Stimulated activated naive CD4-positive, alpha-beta T cell (primary cell): ENCODE measurements at regions not wholly inside any gene's neighbourhood (a gene's known extent, or its start where the extent isn't known, plus 50 kb on each side); places are given as distances from the start of the nearest gene placed in this dataset.
"Not testable (repeated sequence)": the region's sequence is repeated elsewhere in the genome, so short reads cannot be mapped to it uniquely, and the experiment has no call there.

Experiments
- DNase-seq, 6 experiments: peaks; one replicate each; lab custom pipeline; 2025; lab: John Stamatoyannopoulos, UW

- no peak for DNase-seq
Observed at GRCh38 chr2:216943109-216943508, 83.2 kb upstream of the TNP1 start.

- DNase-seq: no peak
Observed at GRCh38 chr2:216942465-216942864, 82.6 kb upstream of the TNP1 start.

GRCh38 chr2:216942016-216942415 lies 82.2 kb upstream of the TNP1 start:
- DNase-seq: no peak

- no peak for DNase-seq
Observed at GRCh38 chr2:216936954-216937357, 77.1 kb upstream of the TNP1 start.

GRCh38 chr2:216934623-216935022 lies 74.8 kb upstream of the TNP1 start:
- DNase-seq: no peak

- no peak for DNase-seq
Observed at GRCh38 chr2:216934151-216934550, 74.3 kb upstream of the TNP1 start.

GRCh38 chr2:216932863-216933548 lies 73.1 kb upstream of the TNP1 start:
- no peak for DNase-seq

- DNase-seq: no peak
Observed at GRCh38 chr2:216932113-216932862, 72.4 kb upstream of the TNP1 start.

- DNase-seq: no peak
Observed at GRCh38 chr2:216930716-216931115, 70.9 kb upstream of the TNP1 start.

- not testable (repeated sequence) for DNase-seq
Observed at GRCh38 chr2:216929338-216929737, 69.5 kb upstream of the TNP1 start.

GRCh38 chr2:216927163-216927562 lies 67.3 kb upstream of the TNP1 start:
- DNase-seq: no peak

GRCh38 chr2:216925636-216926366 lies 65.9 kb upstream of the TNP1 start:
- DNase-seq: no peak

- DNase-seq: no peak
Observed at GRCh38 chr2:216925006-216925405, 65.1 kb upstream of the TNP1 start.

GRCh38 chr2:216923706-216924105 lies 63.8 kb upstream of the TNP1 start:
- DNase-seq: no peak

- no peak for DNase-seq
Observed at GRCh38 chr2:216922175-216922780, 62.4 kb upstream of the TNP1 start.

- no peak for DNase-seq
Observed at GRCh38 chr2:216920937-216921456, 61.1 kb upstream of the TNP1 start.

- no peak for DNase-seq
Observed at GRCh38 chr2:216920143-216920876, 60.4 kb upstream of the TNP1 start.

GRCh38 chr2:216918088-216918680 lies 58.3 kb upstream of the TNP1 start:
- DNase-seq: no peak

- DNase-seq: no peak
Observed at GRCh38 chr2:216916956-216917650, 57.2 kb upstream of the TNP1 start.

- DNase-seq: no peak
Observed at GRCh38 chr2:216915557-216916150, 55.8 kb upstream of the TNP1 start.
